Peyer's patch (tissue), 4 donors: ENCODE measurements at regions not wholly inside any gene's neighbourhood (a gene's known extent, or its start where the extent isn't known, plus 50 kb on each side); places are given as distances from the start of the nearest gene placed in this dataset.

Experiments
- CTCF ChIP-seq, 6 experiments: fragments of 450-650 bp in 4 of 6; fragments of 200-600 bp in 2 of 6; sonication (generic) in 1 of 6; IDR thresholded peaks; one replicate each; pipeline ENCODE4 v1.5.1; 2017 to 2019; ENCODE audit warnings: antibody characterized with exemption in 6 of 6, mild to moderate bottlenecking in 3 of 6, moderate library complexity in 1 of 6
- POLR2A ChIP-seq, 2 donors: fragments of 450-650 bp; IDR thresholded peaks; one replicate each; pipeline ENCODE4 v1.5.1; 2017; ENCODE audit warnings: antibody characterized with exemption in 2 of 2, mild to moderate bottlenecking in 2 of 2, moderate library complexity in 2 of 2

- no peak for TF ChIP-seq CTCF (IDR thresholded peaks at IDR 0.05)
- no peak for TF ChIP-seq POLR2A (IDR thresholded peaks at IDR 0.05)
These were observed 112.1 kb downstream of the PHETA1 start for GRCh38 chr12:111256629-111257434.
